ENCODE measurements at regions not wholly inside any gene's neighbourhood (a gene's known extent, or its start where the extent isn't known, plus 50 kb on each side); places are given as distances from the start of the nearest gene placed in this dataset.
"Not testable (repeated sequence)": the region's sequence is repeated elsewhere in the genome, so short reads cannot be mapped to it uniquely, and the experiment has no call there.

- Histone ChIP-seq H3K4me1 (ENCODE audit: control insufficient read depth, insufficient read depth, low read length) (no peaks in the 10 kb centered on the region), H3K36me3 (ENCODE audit: control insufficient read depth, insufficient read depth, low read length) (no peaks in the 10 kb centered on the region), H3K9ac (ENCODE audit: low read length) (no peak overlapping the region), H3K27me3 (ENCODE audit: control insufficient read depth, insufficient read depth, low read length) (no peaks in the 10 kb centered on the region), H3K27ac (ENCODE audit: low read depth, low read length) (no peak overlapping the region), H3K4me3 (ENCODE audit: low read length) (no peak overlapping the region)
Measured at GRCh38 chr6:156231026-156231765, 546.0 kb upstream of the ARID1B start.

GRCh38 chr6:156219973-156220372 lies 557.2 kb upstream of the ARID1B start:
- no peak overlapping the region for H3K9ac ChIP-seq (ENCODE audit: low read length)
- H3K27ac ChIP-seq (ENCODE audit: low read depth, low read length), result no peak overlapping the region
- no peaks in the 10 kb centered on the region for H3K27me3 ChIP-seq (ENCODE audit: control insufficient read depth, insufficient read depth, low read length)
- H3K36me3 ChIP-seq (ENCODE audit: control insufficient read depth, insufficient read depth, low read length), result no peaks in the 10 kb centered on the region
- no peak overlapping the region for H3K4me3 ChIP-seq (ENCODE audit: low read length)
- H3K4me1 ChIP-seq (ENCODE audit: control insufficient read depth, insufficient read depth, low read length), result no peaks in the 10 kb centered on the region

- Histone ChIP-seq H3K4me3 (ENCODE audit: low read length) (no peak overlapping the region), H3K27me3 (ENCODE audit: control insufficient read depth, insufficient read depth, low read length) (no peaks in the 10 kb centered on the region), H3K9ac (ENCODE audit: low read length) (no peak overlapping the region), H3K4me1 (ENCODE audit: control insufficient read depth, insufficient read depth, low read length) (no peaks in the 10 kb centered on the region), H3K36me3 (ENCODE audit: control insufficient read depth, insufficient read depth, low read length) (no peaks in the 10 kb centered on the region), H3K27ac (ENCODE audit: low read depth, low read length) (no peak overlapping the region)
Measured at GRCh38 chr6:156205678-156206077, 571.5 kb upstream of the ARID1B start.

- Histone ChIP-seq H3K4me1 (ENCODE audit: control insufficient read depth, insufficient read depth, low read length) (no peaks in the 10 kb centered on the region), H3K36me3 (ENCODE audit: control insufficient read depth, insufficient read depth, low read length) (no peaks in the 10 kb centered on the region), H3K4me3 (ENCODE audit: low read length) (no peak overlapping the region), H3K27me3 (ENCODE audit: control insufficient read depth, insufficient read depth, low read length) (no peaks in the 10 kb centered on the region), H3K9ac (ENCODE audit: low read length) (no peak overlapping the region), H3K27ac (ENCODE audit: low read depth, low read length) (no peak overlapping the region)
Measured at GRCh38 chr6:156199182-156199581, 578.0 kb upstream of the ARID1B start.

GRCh38 chr6:156197513-156197912 lies 579.7 kb upstream of the ARID1B start:
- Histone ChIP-seq H3K36me3 (ENCODE audit: control insufficient read depth, insufficient read depth, low read length) (no peaks in the 10 kb centered on the region), H3K4me3 (ENCODE audit: low read length) (no peak overlapping the region), H3K27me3 (ENCODE audit: control insufficient read depth, insufficient read depth, low read length) (no peaks in the 10 kb centered on the region), H3K4me1 (ENCODE audit: control insufficient read depth, insufficient read depth, low read length) (no peaks in the 10 kb centered on the region), H3K9ac (ENCODE audit: low read length) (no peak overlapping the region), H3K27ac (ENCODE audit: low read depth, low read length) (no peak overlapping the region)

GRCh38 chr6:156194981-156195380 lies 582.2 kb upstream of the ARID1B start:
- Histone ChIP-seq H3K27me3 (ENCODE audit: control insufficient read depth, insufficient read depth, low read length) (no peaks in the 10 kb centered on the region), H3K36me3 (ENCODE audit: control insufficient read depth, insufficient read depth, low read length) (no peaks in the 10 kb centered on the region), H3K4me1 (ENCODE audit: control insufficient read depth, insufficient read depth, low read length) (no peaks in the 10 kb centered on the region), H3K9ac (ENCODE audit: low read length) (no peak overlapping the region), H3K4me3 (ENCODE audit: low read length) (no peak overlapping the region), H3K27ac (ENCODE audit: low read depth, low read length) (no peak overlapping the region)

- Histone ChIP-seq H3K27me3 (ENCODE audit: control insufficient read depth, insufficient read depth, low read length) (no peaks in the 10 kb centered on the region), H3K27ac (ENCODE audit: low read depth, low read length) (no peak overlapping the region), H3K9ac (ENCODE audit: low read length) (no peak overlapping the region)
Measured at GRCh38 chr6:156193381-156193780, 583.8 kb upstream of the ARID1B start.

GRCh38 chr6:156191895-156192294 lies 585.3 kb upstream of the ARID1B start:
- no peaks in the 10 kb centered on the region for H3K27me3 ChIP-seq (ENCODE audit: control insufficient read depth, insufficient read depth, low read length)
- H3K9ac ChIP-seq (ENCODE audit: low read length), result no peak overlapping the region
- H3K27ac ChIP-seq (ENCODE audit: low read depth, low read length), result no peak overlapping the region
- no peak overlapping the region for H3K4me3 ChIP-seq (ENCODE audit: low read length)
- no peaks in the 10 kb centered on the region for H3K36me3 ChIP-seq (ENCODE audit: control insufficient read depth, insufficient read depth, low read length)
- no peaks in the 10 kb centered on the region for H3K4me1 ChIP-seq (ENCODE audit: control insufficient read depth, insufficient read depth, low read length)

More at GRCh38 chr6:156193381-156193780, 583.8 kb upstream of the ARID1B start:
- Histone ChIP-seq H3K36me3 (ENCODE audit: control insufficient read depth, insufficient read depth, low read length) (no peaks in the 10 kb centered on the region), H3K4me3 (ENCODE audit: low read length) (no peak overlapping the region), H3K4me1 (ENCODE audit: control insufficient read depth, insufficient read depth, low read length) (no peaks in the 10 kb centered on the region)

GRCh38 chr6:156191390-156191789 lies 585.8 kb upstream of the ARID1B start:
- H3K4me3 ChIP-seq (ENCODE audit: low read length); H3K27me3 ChIP-seq (ENCODE audit: control insufficient read depth, insufficient read depth, low read length); H3K4me1 ChIP-seq (ENCODE audit: control insufficient read depth, insufficient read depth, low read length); H3K9ac ChIP-seq (ENCODE audit: low read length); H3K36me3 ChIP-seq (ENCODE audit: control insufficient read depth, insufficient read depth, low read length); H3K27ac ChIP-seq (ENCODE audit: low read depth, low read length): not testable (repeated sequence)

GRCh38 chr6:156190270-156190669 lies 586.9 kb upstream of the ARID1B start:
- no peak overlapping the region for H3K27ac ChIP-seq (ENCODE audit: low read depth, low read length)
- no peaks in the 10 kb centered on the region for H3K27me3 ChIP-seq (ENCODE audit: control insufficient read depth, insufficient read depth, low read length)
- H3K4me1 ChIP-seq (ENCODE audit: control insufficient read depth, insufficient read depth, low read length), result no peaks in the 10 kb centered on the region
- H3K4me3 ChIP-seq (ENCODE audit: low read length), result no peak overlapping the region
- H3K9ac ChIP-seq (ENCODE audit: low read length), result no peak overlapping the region
- H3K36me3 ChIP-seq (ENCODE audit: control insufficient read depth, insufficient read depth, low read length), result no peaks in the 10 kb centered on the region

GRCh38 chr6:156189714-156190113 lies 587.5 kb upstream of the ARID1B start:
- no peaks in the 10 kb centered on the region for H3K36me3 ChIP-seq (ENCODE audit: control insufficient read depth, insufficient read depth, low read length)
- no peaks in the 10 kb centered on the region for H3K4me1 ChIP-seq (ENCODE audit: control insufficient read depth, insufficient read depth, low read length)
- no peak overlapping the region for H3K4me3 ChIP-seq (ENCODE audit: low read length)
- H3K27me3 ChIP-seq (ENCODE audit: control insufficient read depth, insufficient read depth, low read length), result no peaks in the 10 kb centered on the region
- no peak overlapping the region for H3K9ac ChIP-seq (ENCODE audit: low read length)
- H3K27ac ChIP-seq (ENCODE audit: low read depth, low read length), result no peak overlapping the region

GRCh38 chr6:156189195-156189594 lies 588.0 kb upstream of the ARID1B start:
- Histone ChIP-seq H3K9ac (ENCODE audit: low read length) (no peak overlapping the region), H3K4me3 (ENCODE audit: low read length) (no peak overlapping the region), H3K36me3 (ENCODE audit: control insufficient read depth, insufficient read depth, low read length) (no peaks in the 10 kb centered on the region), H3K27me3 (ENCODE audit: control insufficient read depth, insufficient read depth, low read length) (no peaks in the 10 kb centered on the region), H3K4me1 (ENCODE audit: control insufficient read depth, insufficient read depth, low read length) (no peaks in the 10 kb centered on the region), H3K27ac (ENCODE audit: low read depth, low read length) (no peak overlapping the region)

- Histone ChIP-seq H3K36me3 (ENCODE audit: control insufficient read depth, insufficient read depth, low read length) (no peaks in the 10 kb centered on the region), H3K9ac (ENCODE audit: low read length) (no peak overlapping the region), H3K27me3 (ENCODE audit: control insufficient read depth, insufficient read depth, low read length) (no peaks in the 10 kb centered on the region), H3K27ac (ENCODE audit: low read depth, low read length) (no peak overlapping the region), H3K4me3 (ENCODE audit: low read length) (no peak overlapping the region), H3K4me1 (ENCODE audit: control insufficient read depth, insufficient read depth, low read length) (no peaks in the 10 kb centered on the region)
Measured at GRCh38 chr6:156185113-156185512, 592.1 kb upstream of the ARID1B start.
